ENCODE measurements at regions not wholly inside any gene's neighbourhood (a gene's known extent, or its start where the extent isn't known, plus 50 kb on each side); places are given as distances from the start of the nearest gene placed in this dataset.

DNA sequence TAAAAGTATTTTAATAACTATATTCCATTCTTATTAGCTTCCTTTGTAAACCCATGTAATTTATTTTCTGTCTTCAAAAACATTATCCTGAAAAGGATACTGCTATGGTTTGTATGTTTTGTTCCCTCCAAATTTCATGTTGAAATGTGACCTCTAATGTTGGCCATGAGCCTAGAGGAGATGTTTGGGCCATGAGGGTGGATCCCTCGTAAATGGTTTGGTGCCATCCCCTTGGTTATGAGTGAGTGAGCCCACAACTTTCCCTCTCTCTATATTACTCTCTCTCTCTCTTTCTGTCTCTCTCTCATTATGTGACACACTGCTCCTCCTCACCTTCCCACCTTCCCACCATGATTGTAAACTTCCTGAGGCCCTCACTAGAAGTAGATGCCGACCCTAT is 357.7 kb downstream of the MFSD1 start:
- Histone ChIP-seq H3K4me3 (ENCODE audit: insufficient read depth, low read length, poor library complexity, severe bottlenecking) (no peak overlapping the region), H3K9me2 (replicated peaks; ENCODE audit: insufficient read depth, low read length) (no peaks in the 10 kb centered on the region), H3K4me2 (ENCODE audit: low read depth, low read length, poor library complexity, severe bottlenecking) (no peak overlapping the region), H3K9me3 (ENCODE audit: insufficient read depth, low read length) (no peaks in the 10 kb centered on the region), H3K36me3 (ENCODE audit: low read length) (no peaks in the 10 kb centered on the region), H3K27ac (ENCODE audit: low read depth, low read length) (no peak overlapping the region), H3K79me2 (ENCODE audit: insufficient read depth, low read length) (no peaks in the 10 kb centered on the region), H2AFZ (ENCODE audit: low read depth, low read length, severe bottlenecking) (no peak overlapping the region), H3K27me3 (ENCODE audit: low read length) (no peaks in the 10 kb centered on the region), H3F3A (ENCODE audit: insufficient read depth) (no peaks in the 10 kb centered on the region), H4K20me1 (ENCODE audit: low read depth, low read length) (no peaks in the 10 kb centered on the region), H3K9ac (ENCODE audit: low read length) (no peak overlapping the region)
- TF ChIP-seq EZH2phosphoT487 (conservative IDR thresholded peaks at IDR 0.05; ENCODE audit: low read length), result no peak
- TF ChIP-seq, protein P1, sequence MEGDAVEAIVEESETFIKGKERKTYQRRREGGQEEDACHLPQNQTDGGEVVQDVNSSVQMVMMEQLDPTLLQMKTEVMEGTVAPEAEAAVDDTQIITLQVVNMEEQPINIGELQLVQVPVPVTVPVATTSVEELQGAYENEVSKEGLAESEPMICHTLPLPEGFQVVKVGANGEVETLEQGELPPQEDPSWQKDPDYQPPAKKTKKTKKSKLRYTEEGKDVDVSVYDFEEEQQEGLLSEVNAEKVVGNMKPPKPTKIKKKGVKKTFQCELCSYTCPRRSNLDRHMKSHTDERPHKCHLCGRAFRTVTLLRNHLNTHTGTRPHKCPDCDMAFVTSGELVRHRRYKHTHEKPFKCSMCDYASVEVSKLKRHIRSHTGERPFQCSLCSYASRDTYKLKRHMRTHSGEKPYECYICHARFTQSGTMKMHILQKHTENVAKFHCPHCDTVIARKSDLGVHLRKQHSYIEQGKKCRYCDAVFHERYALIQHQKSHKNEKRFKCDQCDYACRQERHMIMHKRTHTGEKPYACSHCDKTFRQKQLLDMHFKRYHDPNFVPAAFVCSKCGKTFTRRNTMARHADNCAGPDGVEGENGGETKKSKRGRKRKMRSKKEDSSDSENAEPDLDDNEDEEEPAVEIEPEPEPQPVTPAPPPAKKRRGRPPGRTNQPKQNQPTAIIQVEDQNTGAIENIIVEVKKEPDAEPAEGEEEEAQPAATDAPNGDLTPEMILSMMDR (IDR thresholded peaks at IDR 0.05; ENCODE audit: insufficient read depth, low read length, poor library complexity, severe bottlenecking), result no peak

GRCh38 chr3:159163656-159164055 is 361.8 kb downstream of the MFSD1 start:
- H3K4me2 ChIP-seq (ENCODE audit: low read depth, low read length, poor library complexity, severe bottlenecking), result no peak overlapping the region
- H3K27ac ChIP-seq (ENCODE audit: low read depth, low read length), result no peak overlapping the region
- no peaks in the 10 kb centered on the region for H4K20me1 ChIP-seq (ENCODE audit: low read depth, low read length)
- no peak overlapping the region for H3K9ac ChIP-seq (ENCODE audit: low read length)
- no peaks in the 10 kb centered on the region for H3F3A ChIP-seq (ENCODE audit: insufficient read depth)
- no peaks in the 10 kb centered on the region for H3K9me2 ChIP-seq (replicated peaks; ENCODE audit: insufficient read depth, low read length)
- TF ChIP-seq, protein P1 (IDR thresholded peaks at IDR 0.05; ENCODE audit: insufficient read depth, low read length, poor library complexity, severe bottlenecking), result no peak
- no peak for TF ChIP-seq EZH2phosphoT487 (conservative IDR thresholded peaks at IDR 0.05; ENCODE audit: low read length)
- H3K9me3 ChIP-seq (ENCODE audit: insufficient read depth, low read length), result no peaks in the 10 kb centered on the region
- H3K79me2 ChIP-seq (ENCODE audit: insufficient read depth, low read length), result no peaks in the 10 kb centered on the region
- H3K4me3 ChIP-seq (ENCODE audit: insufficient read depth, low read length, poor library complexity, severe bottlenecking), result no peak overlapping the region
- no peak overlapping the region for H2AFZ ChIP-seq (ENCODE audit: low read depth, low read length, severe bottlenecking)
- H3K36me3 ChIP-seq (ENCODE audit: low read length), result no peaks in the 10 kb centered on the region
- no peaks in the 10 kb centered on the region for H3K27me3 ChIP-seq (ENCODE audit: low read length)

- Histone ChIP-seq H3K36me3 (ENCODE audit: low read length) (no peaks in the 10 kb centered on the region), H3K9ac (ENCODE audit: low read length) (no peak overlapping the region), H2AFZ (ENCODE audit: low read depth, low read length, severe bottlenecking) (no peak overlapping the region), H3F3A (ENCODE audit: insufficient read depth) (no peaks in the 10 kb centered on the region), H3K79me2 (ENCODE audit: insufficient read depth, low read length) (no peaks in the 10 kb centered on the region), H3K27me3 (ENCODE audit: low read length) (no peaks in the 10 kb centered on the region), H3K4me2 (ENCODE audit: low read depth, low read length, poor library complexity, severe bottlenecking) (no peak overlapping the region), H3K4me3 (ENCODE audit: insufficient read depth, low read length, poor library complexity, severe bottlenecking) (no peak overlapping the region), H3K27ac (ENCODE audit: low read depth, low read length) (no peak overlapping the region), H3K9me3 (ENCODE audit: insufficient read depth, low read length) (no peaks in the 10 kb centered on the region), H3K9me2 (replicated peaks; ENCODE audit: insufficient read depth, low read length) (no peaks in the 10 kb centered on the region), H4K20me1 (ENCODE audit: low read depth, low read length) (no peaks in the 10 kb centered on the region)
- TF ChIP-seq, protein P1 (IDR thresholded peaks at IDR 0.05; ENCODE audit: insufficient read depth, low read length, poor library complexity, severe bottlenecking), result no peak
- TF ChIP-seq EZH2phosphoT487 (conservative IDR thresholded peaks at IDR 0.05; ENCODE audit: low read length), result no peak
Measured at GRCh38 chr3:159165961-159166360, 364.1 kb downstream of the MFSD1 start.

Data from SU-DHL-6 (cell line).